Dermis microvascular lymphatic vessel endothelial cell (primary cell): ENCODE measurements at regions not wholly inside any gene's neighbourhood (a gene's known extent, or its start where the extent isn't known, plus 50 kb on each side); places are given as distances from the start of the nearest gene placed in this dataset.

Source experiments
- DNase-seq, 2 donors: peaks; one replicate each; pipeline versions ENCODE4 v3.0.0 to v3.0.0-alpha.2; 2010; ENCODE audit warnings: low read depth in 2 of 2

DNA sequence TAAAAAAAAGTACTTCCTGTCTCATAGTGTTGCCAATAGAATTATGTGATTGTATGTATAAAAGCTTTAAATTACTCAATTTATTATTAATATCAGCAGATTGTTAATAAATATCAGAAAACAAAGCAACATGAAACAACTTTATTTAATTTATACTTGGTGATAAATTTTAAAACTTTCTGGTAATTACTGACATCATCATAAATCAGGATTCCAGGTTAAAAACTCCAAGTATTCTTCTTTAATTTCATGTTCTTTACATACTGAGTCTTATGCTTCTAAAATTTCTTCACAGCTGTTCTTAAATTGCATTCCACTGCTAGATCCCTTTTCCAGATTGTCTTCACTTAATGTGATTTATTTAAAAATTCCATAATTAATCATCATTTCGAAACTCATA lies 1224.5 kb downstream of the PCDH18 start:
- no peak for DNase-seq

DNA sequence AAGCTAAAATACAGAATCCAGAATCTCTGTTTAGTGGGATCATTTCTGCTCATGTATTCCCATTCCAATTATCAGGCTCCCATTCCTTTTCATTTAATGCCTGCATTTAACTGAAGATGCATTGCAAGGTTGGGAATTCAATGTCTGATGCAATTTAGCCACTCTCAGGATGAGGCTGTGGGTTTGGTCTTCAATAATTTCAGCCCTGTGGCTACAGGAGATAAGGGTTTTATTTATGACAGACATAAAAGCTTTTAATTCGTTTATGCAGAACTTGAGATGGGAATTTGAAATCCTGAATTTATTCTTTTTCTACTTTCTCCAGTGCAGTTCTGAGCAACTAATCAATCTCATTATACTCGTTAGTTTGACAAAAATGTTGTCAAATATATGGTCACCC lies 1225.9 kb downstream of the PCDH18 start:
- DNase-seq = no peak

DNA sequence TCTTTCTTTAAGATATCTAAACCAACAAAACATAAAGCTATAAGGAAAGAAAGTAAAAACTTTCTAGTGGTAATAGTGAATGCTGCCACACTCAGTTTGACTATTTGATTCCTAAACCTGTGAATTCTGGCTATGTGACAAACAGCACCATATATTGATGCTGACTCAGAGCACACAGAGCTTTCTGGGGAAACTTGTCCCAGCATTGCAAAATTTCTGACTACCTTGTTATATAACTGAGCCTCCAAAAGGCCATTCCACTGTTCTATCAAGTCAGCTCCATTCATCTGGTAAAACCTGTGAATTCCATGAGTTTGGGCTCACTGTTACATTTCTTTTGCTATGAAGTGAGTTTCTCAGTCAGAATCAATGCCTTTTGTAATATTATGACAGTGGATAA lies 1229.7 kb downstream of the PCDH18 start:
- DNase-seq = no peak

DNA sequence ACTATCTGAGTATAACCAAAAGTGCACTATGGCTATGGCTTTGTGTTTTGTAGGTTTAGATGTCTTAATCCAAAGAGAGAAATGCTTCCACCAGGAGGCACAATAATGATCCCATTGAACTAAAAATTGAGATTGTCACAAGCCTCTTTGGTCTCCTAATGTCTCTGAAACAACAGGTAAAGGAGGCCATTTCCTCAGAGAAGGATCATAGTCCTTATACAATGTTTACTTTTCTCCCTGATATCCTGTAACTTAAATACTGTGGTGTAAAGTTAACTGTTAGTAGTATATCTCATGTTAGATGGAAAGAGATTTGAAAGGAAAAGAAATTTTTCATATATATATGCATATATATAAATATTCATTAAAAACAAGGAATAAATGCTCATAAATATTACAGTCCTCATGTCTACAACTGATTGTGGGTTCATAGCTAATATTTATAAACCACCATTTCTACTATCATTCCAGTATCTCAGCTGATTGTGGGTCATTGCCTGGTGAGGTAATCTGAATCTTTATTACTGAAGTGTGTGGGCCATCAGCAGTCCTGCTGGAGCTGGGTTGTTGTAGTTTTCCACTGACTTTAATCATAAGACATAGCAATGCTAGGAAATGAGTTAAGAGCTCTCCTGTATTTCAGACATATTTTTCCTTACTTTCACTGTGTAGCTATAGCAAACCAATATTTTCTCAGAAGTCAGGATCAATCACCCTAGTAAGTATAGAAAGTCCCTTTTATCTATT lies 1230.4 kb downstream of the PCDH18 start:
- no peak for DNase-seq

DNA sequence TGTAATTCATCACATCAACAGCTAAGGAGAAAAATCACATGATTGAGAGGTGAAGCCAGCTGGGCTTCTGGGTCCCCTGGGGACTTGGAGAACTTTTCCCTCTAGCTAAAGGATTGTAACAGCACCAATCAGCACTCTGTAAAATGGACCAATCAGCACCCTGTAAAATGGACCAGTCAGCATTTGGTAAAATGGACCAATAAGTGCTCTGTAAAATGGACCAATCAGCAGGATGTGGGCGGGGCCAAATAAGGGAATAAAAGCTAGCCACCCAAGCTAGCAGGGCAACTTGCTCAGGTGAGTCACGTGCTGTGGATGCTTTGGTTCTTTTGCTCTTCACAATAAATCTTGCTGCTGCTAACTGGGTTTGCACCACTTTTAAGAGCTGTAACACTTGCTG lies 1248.3 kb downstream of the PCDH18 start:
- no peak for DNase-seq

DNA sequence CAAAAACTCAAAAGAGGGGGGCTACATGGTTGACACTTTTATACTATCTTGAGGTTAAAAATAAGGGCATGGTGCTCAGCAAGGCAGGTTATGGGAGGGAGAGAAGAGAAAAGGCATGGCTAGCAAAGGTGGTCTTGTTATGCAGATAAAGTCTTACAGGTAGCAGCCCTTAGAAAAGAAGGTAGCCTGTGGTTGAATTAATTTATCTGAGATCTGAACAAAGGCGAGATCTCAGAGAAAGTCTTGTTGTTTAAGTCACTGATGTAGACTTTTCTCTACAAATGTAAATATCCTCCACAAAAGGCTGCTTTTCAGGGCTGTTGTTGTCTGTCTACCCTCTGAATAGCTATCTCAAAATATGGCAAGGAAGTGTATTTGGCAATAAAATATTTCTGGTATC lies 1250.4 kb downstream of the PCDH18 start:
- no peak for DNase-seq

DNA sequence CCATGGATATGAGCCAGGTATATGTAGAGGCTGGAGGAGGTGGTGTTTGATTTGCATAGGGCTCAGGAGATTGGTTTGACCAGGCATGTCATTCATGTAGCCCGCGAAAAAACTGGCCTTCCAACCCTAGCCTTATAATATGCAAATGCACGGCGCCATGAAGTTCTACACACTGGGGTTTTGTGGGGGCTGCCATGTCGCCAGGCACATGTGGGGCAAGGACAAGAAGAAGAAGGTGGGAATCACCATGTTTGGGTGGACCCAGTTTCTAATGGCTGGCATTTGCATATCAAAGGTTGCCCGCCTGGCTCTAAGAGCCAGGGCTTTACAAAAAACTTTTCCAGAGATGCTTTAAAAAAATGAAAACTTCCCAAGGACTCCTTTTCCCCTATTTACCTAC lies 1251.0 kb downstream of the PCDH18 start:
- no peak for DNase-seq

DNA sequence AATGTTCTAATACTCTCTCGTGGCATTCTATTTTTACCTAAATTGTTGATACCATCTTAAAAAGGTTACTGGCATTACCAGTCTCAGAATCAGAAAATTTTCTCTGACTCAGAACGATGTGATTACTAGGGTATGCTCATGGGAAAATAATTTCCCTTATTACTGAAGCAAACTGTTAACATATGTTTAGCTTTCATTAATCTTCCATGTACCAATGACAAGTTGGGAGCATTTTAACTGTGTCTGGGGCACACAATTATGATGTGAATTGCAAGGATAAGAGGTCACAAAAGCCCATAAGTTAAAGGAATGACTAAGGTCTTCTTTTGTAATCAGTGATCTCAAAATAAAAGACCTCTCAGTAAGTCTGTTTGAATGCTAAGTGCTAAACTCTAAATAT lies 1254.6 kb downstream of the PCDH18 start:
- no peak for DNase-seq

DNA sequence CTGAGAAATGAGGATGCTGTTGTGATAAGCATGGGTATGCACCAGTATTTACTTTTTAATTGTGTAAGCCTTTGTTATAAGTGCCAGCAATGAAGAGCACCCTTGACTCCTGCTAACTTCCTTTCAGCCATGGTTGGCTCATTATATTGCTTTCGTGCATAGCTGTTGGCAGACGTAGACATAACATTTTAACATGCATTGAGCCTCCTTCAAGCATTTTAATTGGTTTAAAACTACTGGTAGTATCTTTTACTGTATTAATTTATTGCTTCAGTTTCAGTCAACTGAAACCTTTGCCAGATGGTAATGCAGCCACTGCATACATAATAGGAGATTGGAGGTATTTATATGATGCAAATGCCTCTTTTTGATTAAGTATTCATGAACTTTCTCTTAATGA lies 1285.4 kb downstream of the PCDH18 start:
- no peak for DNase-seq

DNA sequence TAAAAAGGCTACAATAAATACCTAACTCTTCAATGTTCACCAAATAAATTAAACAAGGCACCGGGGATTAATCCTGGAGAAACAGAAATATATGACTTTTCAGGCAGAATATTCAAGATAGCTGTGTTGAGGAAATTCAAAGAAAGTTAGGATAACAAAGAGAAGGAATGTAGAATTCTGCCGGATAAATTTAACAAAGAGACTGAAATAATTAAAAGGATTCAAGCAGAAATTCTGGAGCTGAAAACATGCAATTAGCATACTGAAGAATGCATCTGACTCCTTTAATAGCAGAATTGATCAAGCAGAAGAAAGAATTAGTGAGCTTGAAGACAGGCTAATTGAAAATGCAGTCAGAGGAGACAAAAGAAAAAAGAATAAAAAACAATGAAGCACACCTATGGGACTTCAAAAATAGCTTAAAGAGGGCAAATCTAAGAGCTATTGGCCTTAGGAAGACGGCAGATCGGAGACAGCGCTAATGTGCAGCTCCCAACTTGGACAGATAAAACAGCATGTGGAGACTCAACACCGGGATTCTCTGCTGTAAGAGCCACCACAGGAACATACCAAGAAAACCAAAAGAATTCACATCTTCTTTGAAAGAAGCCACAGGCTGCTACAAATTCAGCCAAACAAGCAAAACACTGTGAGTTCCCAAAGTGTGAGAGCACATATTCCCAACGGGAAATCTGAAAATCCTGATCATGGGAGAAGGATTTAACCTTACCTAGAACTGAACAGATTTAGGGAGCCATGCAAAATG lies 1290.9 kb downstream of the PCDH18 start:
- DNase-seq = no peak

DNA sequence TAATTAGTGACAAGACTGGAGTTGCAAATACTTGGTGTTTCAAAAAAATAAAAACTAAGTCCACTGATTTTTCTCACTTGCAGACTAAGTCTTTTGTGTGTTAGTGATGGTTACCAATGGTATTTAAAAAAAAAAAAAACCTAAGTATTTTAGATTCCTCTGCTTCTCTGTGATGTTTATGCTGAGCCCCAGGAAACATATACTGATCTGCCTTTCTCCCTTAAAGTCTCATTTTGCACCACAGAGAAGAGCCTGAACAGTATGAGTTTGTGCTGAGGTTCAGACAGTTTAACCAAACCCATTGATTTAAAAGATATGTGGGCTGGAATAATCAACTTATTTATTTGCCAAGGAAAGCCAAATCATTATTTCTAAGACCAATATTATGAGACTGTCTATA lies 1305.0 kb downstream of the PCDH18 start:
- DNase-seq = no peak

DNA sequence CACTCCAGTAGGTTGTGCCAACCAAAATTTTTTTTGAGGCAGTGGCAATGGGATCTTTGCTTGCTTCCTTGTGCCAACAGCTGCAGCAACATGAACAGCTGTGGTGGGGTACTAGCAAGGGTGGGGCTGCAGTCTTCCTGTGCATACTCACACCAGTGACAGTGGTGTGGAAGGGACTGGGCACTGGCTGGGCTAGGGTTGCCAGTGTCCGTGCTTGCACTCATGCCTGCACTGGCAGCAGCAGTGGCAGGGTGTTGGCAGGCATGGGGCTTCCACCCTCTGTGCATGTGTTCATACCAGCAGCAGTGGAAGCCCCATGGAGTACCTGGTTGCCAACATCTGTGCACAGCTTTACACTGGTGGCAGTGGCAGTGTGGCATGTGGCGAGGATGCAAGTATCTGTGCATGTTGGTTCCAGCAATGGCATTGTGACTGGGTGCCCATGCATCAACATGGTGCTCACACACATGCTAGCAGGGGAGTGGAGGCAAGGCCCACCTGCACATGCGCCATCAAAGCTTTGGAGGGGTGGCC lies 1312.6 kb downstream of the PCDH18 start:
- no peak for DNase-seq

DNA sequence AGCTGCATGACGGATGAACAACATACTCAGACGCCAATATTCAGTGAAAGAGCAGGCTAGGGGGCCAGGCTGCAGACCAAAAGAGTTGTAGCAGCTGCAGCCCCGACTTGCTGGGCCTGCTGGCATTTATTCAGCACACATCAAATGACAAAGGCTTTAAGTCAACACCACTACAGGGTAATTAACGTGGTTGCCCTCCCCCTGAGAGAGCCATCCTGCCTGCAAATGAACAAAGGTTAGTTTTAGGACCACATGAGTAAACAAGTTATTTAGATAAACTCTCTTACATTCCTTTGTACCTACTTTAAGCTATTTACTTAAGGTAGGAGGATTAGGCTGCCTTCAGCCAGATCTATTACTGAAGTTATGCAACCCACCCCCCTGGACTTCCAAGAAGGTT lies 1329.1 kb downstream of the PCDH18 start:
- no peak for DNase-seq

DNA sequence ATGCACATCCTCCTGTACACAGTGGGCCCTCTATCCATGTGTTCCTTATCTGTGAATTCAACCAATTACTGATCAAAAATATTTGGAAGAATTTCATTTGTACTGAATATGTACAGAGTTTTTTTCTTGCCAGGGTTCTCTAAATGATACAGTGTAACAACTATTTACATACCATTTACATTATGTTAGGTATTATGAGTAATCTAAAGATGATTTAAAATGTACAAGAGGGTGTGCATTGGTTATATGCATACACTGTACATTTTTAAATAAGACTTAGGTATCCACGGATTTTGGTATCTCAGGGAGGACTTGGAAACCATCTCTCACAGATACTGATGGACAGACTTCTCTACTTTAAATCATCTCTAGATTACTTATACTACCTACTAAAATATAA lies 1333.9 kb downstream of the PCDH18 start:
- no peak for DNase-seq

DNA sequence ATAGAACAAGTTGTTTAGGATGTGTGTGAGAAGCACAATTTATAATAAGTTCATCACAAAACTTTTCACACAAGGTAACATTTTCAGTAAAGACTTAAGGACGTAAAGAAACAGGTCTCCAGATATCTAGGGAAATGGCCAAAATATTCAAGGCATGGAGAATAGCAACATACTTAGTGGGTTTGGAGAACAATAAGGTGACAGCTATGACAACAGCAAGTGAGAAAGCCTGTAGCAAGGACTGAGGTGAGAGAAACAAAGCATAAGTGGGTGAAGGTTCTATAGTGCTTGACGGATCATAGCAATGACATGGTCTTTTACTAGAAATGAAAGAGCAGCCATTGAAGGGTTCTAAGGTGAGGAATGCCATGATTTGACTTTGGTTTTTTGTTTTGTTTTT lies 1337.3 kb downstream of the PCDH18 start:
- no peak for DNase-seq

DNA sequence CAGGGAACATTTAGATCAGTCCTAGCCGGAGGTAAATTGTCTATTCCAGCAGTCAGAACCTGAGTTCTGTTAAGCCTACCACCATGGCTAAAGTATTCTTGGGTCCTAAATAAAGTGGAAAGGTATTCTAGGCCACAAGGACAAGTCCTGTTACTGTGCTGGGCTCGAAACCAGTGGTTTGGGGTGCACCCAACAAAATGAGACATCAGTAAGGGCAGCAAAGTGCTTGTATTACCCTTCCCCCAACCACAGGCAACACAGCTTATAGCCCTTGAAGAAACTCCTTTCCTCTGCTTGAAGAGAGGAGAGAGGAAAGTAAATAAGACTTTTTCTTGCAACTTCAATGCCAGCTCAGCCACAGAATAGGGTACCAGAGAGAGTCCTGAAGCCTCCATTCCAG lies 1345.6 kb downstream of the PCDH18 start:
- no peak for DNase-seq

DNA sequence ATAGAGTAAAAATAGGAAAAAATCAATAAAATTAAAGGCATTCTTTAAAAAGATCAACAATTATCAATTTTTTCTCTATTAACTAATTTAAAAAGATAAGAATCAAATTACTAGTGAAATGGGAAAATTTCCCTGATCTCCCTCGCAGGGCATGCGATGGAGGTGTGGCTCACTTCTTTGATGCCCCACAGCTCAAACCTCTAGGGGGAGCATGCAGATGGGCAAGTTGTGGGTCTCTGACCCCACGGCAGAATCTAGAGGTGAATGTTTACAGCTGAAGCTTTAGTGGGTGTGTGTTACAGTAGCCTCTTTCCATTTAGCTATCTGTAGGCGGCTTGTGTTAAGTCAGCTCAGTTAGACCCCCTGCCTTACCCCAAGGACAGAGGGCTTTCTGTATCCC lies 1348.8 kb downstream of the PCDH18 start:
- DNase-seq = no peak

DNA sequence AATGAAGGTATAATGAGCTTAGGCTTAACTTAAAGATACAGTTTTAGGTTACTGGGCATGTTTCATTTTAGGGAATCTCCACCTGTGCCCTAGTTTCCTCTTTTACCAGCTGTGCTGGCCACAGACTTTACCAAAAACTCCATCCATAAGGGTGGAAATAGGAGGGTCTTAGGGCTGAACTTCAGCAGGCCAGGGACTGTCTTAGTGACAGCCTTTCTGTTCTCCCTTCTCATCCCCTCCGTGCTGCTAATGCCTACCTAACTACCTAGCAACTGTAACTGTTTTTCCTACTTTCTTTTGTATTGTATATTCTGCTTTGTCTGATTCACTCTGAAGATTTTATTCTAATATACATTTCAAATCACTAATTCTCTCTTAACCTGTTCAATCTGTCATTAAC lies 1375.3 kb downstream of the PCDH18 start:
- no peak for DNase-seq

DNA sequence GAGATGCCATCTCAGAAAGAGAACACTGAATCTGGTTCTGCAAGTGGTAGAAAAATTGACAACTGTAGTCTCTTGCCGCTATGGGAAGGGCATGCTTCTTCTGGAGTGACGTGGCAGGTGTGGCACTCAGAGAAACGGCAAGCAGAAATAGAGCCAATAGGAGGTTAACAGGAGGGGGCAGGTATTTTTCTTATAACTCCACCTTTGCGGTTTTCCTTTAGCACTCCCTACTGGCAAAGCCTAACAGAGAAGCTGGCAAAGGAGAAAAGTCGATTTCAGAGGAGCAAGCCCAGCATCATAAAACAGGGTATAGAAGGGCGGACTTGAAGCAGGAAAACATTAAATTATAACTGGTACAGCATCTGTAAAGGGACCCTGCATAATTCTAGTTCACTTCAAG lies 1382.2 kb downstream of the PCDH18 start:
- no peak for DNase-seq

DNA sequence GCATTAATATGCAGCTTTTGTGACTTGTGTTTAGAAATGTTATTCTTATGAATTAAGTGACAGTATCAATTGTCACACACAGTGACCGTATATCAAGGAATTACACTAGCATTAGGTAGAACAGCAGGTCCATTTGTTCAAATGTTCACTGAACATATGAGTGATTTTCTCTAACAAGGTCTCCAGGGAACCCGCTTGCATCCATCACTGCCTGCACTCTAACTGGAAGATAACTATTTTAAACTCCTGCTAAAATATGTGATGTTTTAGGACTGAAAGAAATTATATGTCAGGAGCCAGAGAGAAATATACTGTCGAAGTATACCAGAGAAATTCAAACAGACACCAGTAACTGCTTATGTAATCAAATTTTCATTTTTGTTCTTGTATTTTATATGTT lies 1395.7 kb downstream of the PCDH18 start:
- no peak for DNase-seq

DNA sequence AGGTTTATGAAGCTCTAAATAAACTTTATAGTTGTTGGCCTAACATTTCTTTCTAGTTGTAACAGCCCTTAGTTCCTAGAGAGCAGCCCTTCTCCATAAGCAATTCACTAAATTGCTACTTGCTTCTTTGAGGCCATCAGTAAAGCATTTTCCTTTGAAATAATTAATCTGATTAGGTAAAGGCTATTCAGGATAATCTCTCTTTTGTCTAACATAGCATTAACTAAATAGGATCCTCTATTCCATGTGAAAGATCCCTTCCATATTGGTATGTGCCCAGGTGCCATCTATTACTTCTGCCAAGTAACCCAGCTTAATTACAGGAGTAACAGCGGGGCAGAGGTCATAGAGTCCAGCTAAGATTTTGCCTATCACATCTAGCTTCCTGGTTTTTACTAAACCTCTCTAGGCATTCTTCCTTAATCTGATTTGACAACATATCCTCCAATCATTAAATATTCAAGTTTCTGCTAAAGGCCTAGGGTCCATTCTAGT lies 1408.0 kb downstream of the PCDH18 start:
- DNase-seq = no peak

DNA sequence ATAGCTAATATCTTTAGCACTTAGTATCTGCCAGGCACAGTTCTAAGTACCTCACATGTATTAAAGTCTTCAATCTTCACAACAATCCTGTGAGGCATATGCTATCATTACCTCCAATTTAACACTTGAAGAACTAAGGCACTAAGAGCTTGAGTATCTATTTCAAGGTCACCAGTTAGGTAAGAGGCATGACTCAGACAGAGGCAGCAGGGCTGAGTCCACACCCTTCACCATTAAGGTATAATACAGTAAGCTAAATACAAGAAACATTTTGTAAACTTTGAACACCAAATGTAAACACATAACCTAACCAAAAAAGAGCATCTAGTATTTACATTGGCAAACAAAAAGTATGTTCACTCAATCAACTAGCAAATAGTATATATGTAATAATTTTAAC lies 1410.9 kb downstream of the PCDH18 start:
- no peak for DNase-seq

DNA sequence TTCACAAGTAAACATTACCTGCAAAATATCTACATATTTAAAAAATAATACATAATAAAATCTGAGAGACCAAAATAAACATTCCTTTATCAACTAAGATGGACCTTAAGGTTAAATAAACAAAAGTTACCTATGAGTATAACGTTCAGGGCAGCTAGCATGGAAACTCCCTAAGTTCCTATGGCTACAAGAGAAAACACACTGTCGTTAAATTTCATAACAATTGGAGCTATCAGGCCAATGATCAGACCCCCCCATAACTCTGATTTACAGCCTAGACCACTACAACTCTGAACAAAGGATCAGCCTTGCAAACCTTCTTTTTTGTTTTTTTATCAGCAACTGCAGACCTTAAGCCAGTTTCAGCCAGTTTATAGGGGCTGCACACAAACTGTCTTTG lies 1418.4 kb downstream of the PCDH18 start:
- peak in 1 of 2 donors; percentile 2 for DNase-seq
